ENCODE measurements at regions not wholly inside any gene's neighbourhood (a gene's known extent, or its start where the extent isn't known, plus 50 kb on each side); places are given as distances from the start of the nearest gene placed in this dataset.

DNA sequence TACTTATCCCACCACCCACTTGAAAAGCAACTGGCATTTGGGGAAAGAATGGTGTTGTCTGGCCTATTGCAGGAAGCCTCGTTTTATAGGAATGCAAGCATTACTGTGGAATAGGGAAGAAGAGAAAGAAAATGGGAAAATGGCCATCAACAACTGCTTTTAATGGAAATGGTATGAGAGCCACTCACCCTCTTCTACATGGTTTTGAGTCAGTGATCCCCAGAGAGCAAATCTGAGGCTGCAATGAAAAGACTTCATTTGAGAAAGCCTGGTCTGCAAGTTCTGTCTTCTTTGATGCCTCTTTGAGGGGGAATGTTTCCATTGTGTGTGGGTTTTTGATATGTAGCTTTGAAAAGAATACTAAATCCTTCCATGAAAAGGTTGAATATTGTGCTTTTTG lies 172.3 kb upstream of the HDDC2 start:
- TF ChIP-seq, protein P1, sequence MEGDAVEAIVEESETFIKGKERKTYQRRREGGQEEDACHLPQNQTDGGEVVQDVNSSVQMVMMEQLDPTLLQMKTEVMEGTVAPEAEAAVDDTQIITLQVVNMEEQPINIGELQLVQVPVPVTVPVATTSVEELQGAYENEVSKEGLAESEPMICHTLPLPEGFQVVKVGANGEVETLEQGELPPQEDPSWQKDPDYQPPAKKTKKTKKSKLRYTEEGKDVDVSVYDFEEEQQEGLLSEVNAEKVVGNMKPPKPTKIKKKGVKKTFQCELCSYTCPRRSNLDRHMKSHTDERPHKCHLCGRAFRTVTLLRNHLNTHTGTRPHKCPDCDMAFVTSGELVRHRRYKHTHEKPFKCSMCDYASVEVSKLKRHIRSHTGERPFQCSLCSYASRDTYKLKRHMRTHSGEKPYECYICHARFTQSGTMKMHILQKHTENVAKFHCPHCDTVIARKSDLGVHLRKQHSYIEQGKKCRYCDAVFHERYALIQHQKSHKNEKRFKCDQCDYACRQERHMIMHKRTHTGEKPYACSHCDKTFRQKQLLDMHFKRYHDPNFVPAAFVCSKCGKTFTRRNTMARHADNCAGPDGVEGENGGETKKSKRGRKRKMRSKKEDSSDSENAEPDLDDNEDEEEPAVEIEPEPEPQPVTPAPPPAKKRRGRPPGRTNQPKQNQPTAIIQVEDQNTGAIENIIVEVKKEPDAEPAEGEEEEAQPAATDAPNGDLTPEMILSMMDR (IDR thresholded peaks at IDR 0.05; ENCODE audit: low read depth, low read length), result no peak
- no peak for TF ChIP-seq EZH2phosphoT487 (IDR thresholded peaks at IDR 0.05; ENCODE audit: low read depth)

Measured in OCI-LY3 (cell line).